Body of pancreas (tissue), 4 donors: ENCODE measurements at regions not wholly inside any gene's neighbourhood (a gene's known extent, or its start where the extent isn't known, plus 50 kb on each side); places are given as distances from the start of the nearest gene placed in this dataset.

ENCODE experiments used
- ATAC-seq: fragments of 150-250 bp; one replicate; pipeline ENCODE4 v1.9.1; 2016
- DNase-seq, 4 donors: peaks; one replicate each; pipeline ENCODE4 v3.0.0-alpha.2; 2019
- H3K27ac ChIP-seq, 4 donors: fragments of 200-600 bp; sonication (generic); 1 replicate in 3 of 4; 2 replicates in 1 of 4; pipeline versions ENCODE4 v1.5.1 to v1.6.1; 2016 to 2019; ENCODE audit warnings: mild to moderate bottlenecking in 1 of 4, mixed read lengths in 1 of 4, moderate library complexity in 1 of 4
- H3K27me3 ChIP-seq, 2 donors: fragments of 200-600 bp; sonication (generic); one replicate each; pipeline ENCODE4 v1.6.0; 2016; ENCODE audit warnings: mild to moderate bottlenecking in 1 of 2
- H3K36me3 ChIP-seq, 2 donors: fragments of 200-600 bp; sonication (generic); replicated peaks in 1 of 2; 2 replicates each; pipeline ENCODE4 v1.5.1; 2016; ENCODE audit warnings: low read depth in 2 of 2; ENCODE audit not compliant: insufficient read depth in 1 of 2
- H3K4me1 ChIP-seq: fragments of 200-600 bp; sonication (generic); one replicate; pipeline ENCODE4 v1.6.0; 2016
- H3K4me3 ChIP-seq, 2 donors: fragments of 200-600 bp; sonication (generic); 1 replicate in 1 of 2; 2 replicates in 1 of 2; pipeline ENCODE4 v1.5.1; 2016 to 2019
- H3K9me3 ChIP-seq, 3 donors: fragments of 200-600 bp; sonication (generic); 1 replicate in 2 of 3; 2 replicates in 1 of 3; pipeline ENCODE4 v1.5.1; 2016
- POLR2A ChIP-seq, 3 donors: fragments of 450-650 bp; IDR thresholded peaks; one replicate each; pipeline ENCODE4 v1.6.1; 2016; ENCODE audit warnings: antibody characterized with exemption in 3 of 3, mild to moderate bottlenecking in 2 of 3
- WGBS, 2 donors: methylation state at CpG; one replicate each; pipeline ENCODE4 v1.1.5; 2017; 5-methylcytosine and 5-hydroxymethylcytosine counted together
- intact Hi-C: fragments of 100-400 bp; cut with DNase I; formaldehyde crosslinking; loops from one replicate; pipeline ENCODE4 v1.15.1; 2023
- TF ChIP-seq, protein P1 (sequence below), 7 experiments: fragments of 450-650 bp in 4 of 7; fragments of 200-600 bp in 3 of 7; sonication (generic) in 3 of 7; IDR thresholded peaks; one replicate each; pipeline ENCODE4 v1.5.1; 2016 to 2019; ENCODE audit warnings: antibody characterized with exemption in 7 of 7

- Histone ChIP-seq H3K9me3 (no peaks in the 10 kb centered on the region), H3K4me3 (no peak overlapping the region), H3K4me1 (no peaks in the 10 kb centered on the region), H3K27ac (no peak overlapping the region), H3K36me3 (no peaks in the 10 kb centered on the region), H3K27me3 (no peaks in the 10 kb centered on the region)
- 49 to 53% methylated on average over 3 of the region's 3 CpGs for WGBS, 2 donors
- ATAC-seq (no peak), DNase-seq (no peak)
- TF ChIP-seq, protein P1, sequence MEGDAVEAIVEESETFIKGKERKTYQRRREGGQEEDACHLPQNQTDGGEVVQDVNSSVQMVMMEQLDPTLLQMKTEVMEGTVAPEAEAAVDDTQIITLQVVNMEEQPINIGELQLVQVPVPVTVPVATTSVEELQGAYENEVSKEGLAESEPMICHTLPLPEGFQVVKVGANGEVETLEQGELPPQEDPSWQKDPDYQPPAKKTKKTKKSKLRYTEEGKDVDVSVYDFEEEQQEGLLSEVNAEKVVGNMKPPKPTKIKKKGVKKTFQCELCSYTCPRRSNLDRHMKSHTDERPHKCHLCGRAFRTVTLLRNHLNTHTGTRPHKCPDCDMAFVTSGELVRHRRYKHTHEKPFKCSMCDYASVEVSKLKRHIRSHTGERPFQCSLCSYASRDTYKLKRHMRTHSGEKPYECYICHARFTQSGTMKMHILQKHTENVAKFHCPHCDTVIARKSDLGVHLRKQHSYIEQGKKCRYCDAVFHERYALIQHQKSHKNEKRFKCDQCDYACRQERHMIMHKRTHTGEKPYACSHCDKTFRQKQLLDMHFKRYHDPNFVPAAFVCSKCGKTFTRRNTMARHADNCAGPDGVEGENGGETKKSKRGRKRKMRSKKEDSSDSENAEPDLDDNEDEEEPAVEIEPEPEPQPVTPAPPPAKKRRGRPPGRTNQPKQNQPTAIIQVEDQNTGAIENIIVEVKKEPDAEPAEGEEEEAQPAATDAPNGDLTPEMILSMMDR (IDR thresholded peaks at IDR 0.05): no peak
- no peak for TF ChIP-seq POLR2A (IDR thresholded peaks at IDR 0.05)
- intact Hi-C loops: no loop called here
These were observed 104.1 kb upstream of the SLC25A13 start for GRCh38 chr7:96426027-96426426.

GRCh38 chr7:96424411-96424810 lies 102.5 kb upstream of the SLC25A13 start:
- DNase-seq (no peak), ATAC-seq (no peak)
- no peak overlapping the region for H3K27ac ChIP-seq
- no peak overlapping the region for H3K4me3 ChIP-seq
- 68 to 78% methylated on average over 1 of the region's 1 CpG for WGBS, 2 donors
- no peak for TF ChIP-seq POLR2A (IDR thresholded peaks at IDR 0.05)
- TF ChIP-seq, protein P1 (IDR thresholded peaks at IDR 0.05): no peak
- H3K36me3 ChIP-seq: no peaks in the 10 kb centered on the region
- no peaks in the 10 kb centered on the region for H3K27me3 ChIP-seq
- intact Hi-C loops: no loop called here
- H3K9me3 ChIP-seq: no peaks in the 10 kb centered on the region
- H3K4me1 ChIP-seq: no peaks in the 10 kb centered on the region

GRCh38 chr7:96422388-96422787 lies 100.5 kb upstream of the SLC25A13 start:
- Histone ChIP-seq H3K9me3 (no peaks in the 10 kb centered on the region), H3K4me1 (no peaks in the 10 kb centered on the region), H3K4me3 (no peak overlapping the region), H3K36me3 (no peaks in the 10 kb centered on the region), H3K27ac (no peak overlapping the region), H3K27me3 (no peaks in the 10 kb centered on the region)
- TF ChIP-seq, protein P1 (IDR thresholded peaks at IDR 0.05): no peak
- TF ChIP-seq POLR2A (IDR thresholded peaks at IDR 0.05): no peak
- intact Hi-C loops: no loop called here
- DNase-seq (no peak), ATAC-seq (no peak)
- WGBS, 2 donors: 43 to 51% methylated on average over 2 of the region's 2 CpGs

GRCh38 chr7:96418581-96418980 lies 96.7 kb upstream of the SLC25A13 start:
- no peaks in the 10 kb centered on the region for H3K36me3 ChIP-seq
- 42 to 45% methylated on average over 1 of the region's 1 CpG for WGBS, 2 donors
- no peaks in the 10 kb centered on the region for H3K9me3 ChIP-seq
- H3K27me3 ChIP-seq: no peaks in the 10 kb centered on the region
- TF ChIP-seq, protein P1 (IDR thresholded peaks at IDR 0.05): no peak
- no peak for TF ChIP-seq POLR2A (IDR thresholded peaks at IDR 0.05)
- H3K4me3 ChIP-seq: no peak overlapping the region
- ATAC-seq (no peak), DNase-seq (no peak)
- no peaks in the 10 kb centered on the region for H3K4me1 ChIP-seq
- H3K27ac ChIP-seq: no peak overlapping the region
- intact Hi-C loops: no loop called here

DNA sequence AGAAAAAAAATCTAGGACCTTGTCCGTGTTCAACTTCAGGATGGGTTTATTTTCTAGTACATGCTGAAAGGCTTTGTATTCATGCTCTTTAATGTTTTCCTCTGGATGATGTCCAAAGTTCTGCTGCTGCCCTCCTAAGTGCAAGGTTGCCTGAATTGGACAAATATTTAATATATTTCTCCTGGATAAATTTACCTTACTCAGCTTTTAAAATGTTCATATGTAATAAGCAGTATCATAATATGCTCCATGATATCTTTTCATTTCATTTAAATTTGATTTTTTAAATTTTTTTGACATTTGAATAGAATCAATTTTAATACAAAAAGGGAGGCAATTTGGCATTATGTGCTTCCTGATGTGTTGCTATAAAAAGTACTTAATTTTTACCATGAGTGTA lies 95.9 kb upstream of the SLC25A13 start:
- Histone ChIP-seq H3K4me3 (no peak overlapping the region), H3K4me1 (no peaks in the 10 kb centered on the region), H3K27me3 (no peaks in the 10 kb centered on the region), H3K36me3 (no peaks in the 10 kb centered on the region), H3K27ac (no peak overlapping the region), H3K9me3 (no peaks in the 10 kb centered on the region)
- ATAC-seq (no peak), DNase-seq (no peak)
- TF ChIP-seq POLR2A (IDR thresholded peaks at IDR 0.05): no peak
- TF ChIP-seq, protein P1 (IDR thresholded peaks at IDR 0.05): no peak
- intact Hi-C loops: no loop called here
- 69% methylated on average over 1 of the region's 1 CpG for WGBS, 2 donors
